ENCODE measurements at regions not wholly inside any gene's neighbourhood (a gene's known extent, or its start where the extent isn't known, plus 50 kb on each side); places are given as distances from the start of the nearest gene placed in this dataset.

GRCh38 chr7:84784450-84784849 is 402.4 kb downstream of the SEMA3D start:
- TF ChIP-seq, protein P1, sequence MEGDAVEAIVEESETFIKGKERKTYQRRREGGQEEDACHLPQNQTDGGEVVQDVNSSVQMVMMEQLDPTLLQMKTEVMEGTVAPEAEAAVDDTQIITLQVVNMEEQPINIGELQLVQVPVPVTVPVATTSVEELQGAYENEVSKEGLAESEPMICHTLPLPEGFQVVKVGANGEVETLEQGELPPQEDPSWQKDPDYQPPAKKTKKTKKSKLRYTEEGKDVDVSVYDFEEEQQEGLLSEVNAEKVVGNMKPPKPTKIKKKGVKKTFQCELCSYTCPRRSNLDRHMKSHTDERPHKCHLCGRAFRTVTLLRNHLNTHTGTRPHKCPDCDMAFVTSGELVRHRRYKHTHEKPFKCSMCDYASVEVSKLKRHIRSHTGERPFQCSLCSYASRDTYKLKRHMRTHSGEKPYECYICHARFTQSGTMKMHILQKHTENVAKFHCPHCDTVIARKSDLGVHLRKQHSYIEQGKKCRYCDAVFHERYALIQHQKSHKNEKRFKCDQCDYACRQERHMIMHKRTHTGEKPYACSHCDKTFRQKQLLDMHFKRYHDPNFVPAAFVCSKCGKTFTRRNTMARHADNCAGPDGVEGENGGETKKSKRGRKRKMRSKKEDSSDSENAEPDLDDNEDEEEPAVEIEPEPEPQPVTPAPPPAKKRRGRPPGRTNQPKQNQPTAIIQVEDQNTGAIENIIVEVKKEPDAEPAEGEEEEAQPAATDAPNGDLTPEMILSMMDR (IDR thresholded peaks at IDR 0.05), result no peak
- no peak for TF ChIP-seq EZH2 (IDR thresholded peaks at IDR 0.05)

Measured in neural progenitor cell (in vitro differentiated cells).